GM12878 (cell line): ENCODE measurements at regions not wholly inside any gene's neighbourhood (a gene's known extent, or its start where the extent isn't known, plus 50 kb on each side); places are given as distances from the start of the nearest gene placed in this dataset.

Source experiments
- BACH1 ChIP-seq: fragments of 450-650 bp; IDR thresholded peaks from 2 replicates; pipeline ENCODE4 v1.6.1; 2017; ENCODE audit warnings: mild to moderate bottlenecking, borderline replicate concordance
- EP300 ChIP-seq, 2 experiments: fragments of 150-350 bp in 1 of 2; IDR thresholded peaks; 2 replicates each; pipeline ENCODE4 v1.6.1; 2011 to 2012; ENCODE audit warnings: low read depth in 2 of 2, low read length in 2 of 2, borderline replicate concordance in 1 of 2, improper control_type of control experiment in 1 of 2, inconsistent platforms in 1 of 2; ENCODE audit not compliant: control insufficient read depth in 1 of 2
- EZH2 ChIP-seq: IDR thresholded peaks from 2 replicates; pipeline ENCODE4 v1.6.1; 2012; ENCODE audit warnings: low read depth, mild to moderate bottlenecking, control low read depth, inconsistent platforms, low read length, borderline replicate concordance; ENCODE audit not compliant: control insufficient read depth
- FOXM1 ChIP-seq: IDR thresholded peaks from 2 replicates; pipeline ENCODE4 v1.6.1; 2012; ENCODE audit warnings: low read depth, mild to moderate bottlenecking, inconsistent platforms, low read length, moderate library complexity
- HSF1 ChIP-seq: fragments of 150-350 bp; IDR thresholded peaks from 2 replicates; pipeline ENCODE4 v1.6.1; 2014; ENCODE audit warnings: mild to moderate bottlenecking, low read depth, low read length
- NFIC ChIP-seq: IDR thresholded peaks from 2 replicates; pipeline ENCODE4 v1.6.1; 2012; ENCODE audit warnings: low read depth, mild to moderate bottlenecking, inconsistent platforms, low read length, moderate library complexity
- PAX5 ChIP-seq: IDR thresholded peaks from 2 replicates; pipeline ENCODE4 v1.6.1; 2011; ENCODE audit warnings: low read depth, low read length, borderline replicate concordance
- POLR2A ChIP-seq: IDR thresholded peaks from 2 replicates; pipeline ENCODE4 v1.6.1; 2011; ENCODE audit warnings: low read depth, mild to moderate bottlenecking, low read length
- POLR2AphosphoS5 ChIP-seq: IDR thresholded peaks from 2 replicates; pipeline ENCODE4 v1.6.1; 2011; ENCODE audit warnings: mild to moderate bottlenecking, low read length, inconsistent platforms
- RB1 ChIP-seq: fragments of 450-650 bp; formaldehyde crosslinking; IDR thresholded peaks from 2 replicates; pipeline ENCODE4 v1.6.1; 2017; ENCODE audit warnings: mild to moderate bottlenecking, borderline replicate concordance

GRCh38 chr14:62031504-62031903 is 269.3 kb downstream of the SNAPC1 start:
- TF ChIP-seq POLR2A, result no peak
- no peak for TF ChIP-seq FOXM1
- TF ChIP-seq POLR2AphosphoS5, result no peak
- TF ChIP-seq RB1, result no peak
- TF ChIP-seq PAX5, result no peak
- no peak for TF ChIP-seq EP300 (IDR thresholded peaks at IDR 0.05; ENCODE audit: borderline replicate concordance in 1 of 2, control insufficient read depth in 1 of 2, low read depth in 2 of 2, low read length in 2 of 2)
- no peak for TF ChIP-seq HSF1
- TF ChIP-seq EZH2, result no peak
- no peak for TF ChIP-seq NFIC
- no peak for TF ChIP-seq BACH1
